ENCODE measurements at regions not wholly inside any gene's neighbourhood (a gene's known extent, or its start where the extent isn't known, plus 50 kb on each side); places are given as distances from the start of the nearest gene placed in this dataset.

DNA sequence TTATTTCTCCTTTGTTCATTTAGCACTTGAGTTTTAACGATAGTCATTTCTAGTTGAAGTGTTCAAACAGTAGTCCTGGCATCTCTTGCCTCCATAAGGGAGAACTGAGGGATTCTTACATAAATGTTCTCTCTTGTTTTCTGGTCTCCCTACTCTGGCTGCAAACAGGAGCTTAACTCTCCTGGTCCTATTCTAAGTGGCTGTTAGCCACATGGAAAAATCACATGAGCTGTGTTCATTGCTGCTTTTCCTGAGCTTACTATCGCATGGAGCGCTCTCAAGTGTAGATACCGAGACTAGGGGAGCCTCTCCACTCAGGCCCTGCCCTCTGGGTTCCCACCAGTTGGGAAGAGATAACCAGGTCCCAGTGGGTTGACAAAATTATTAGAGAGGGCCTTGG lies 403.1 kb upstream of the TPM1 start:
- H3K27me3 Mint-ChIP-seq (ENCODE audit: low read depth) = no peaks in the 10 kb centered on the region
- no peaks in the 10 kb centered on the region for H3K36me3 Mint-ChIP-seq
- TF ChIP-seq SMAD3 (CRISPR knock-in tag; IDR thresholded peaks at IDR 0.05; ENCODE audit: borderline replicate concordance) (no peak), ZBTB21 (CRISPR knock-in tag; IDR thresholded peaks at IDR 0.05; ENCODE audit: borderline replicate concordance) (no peak), CREB1 (CRISPR knock-in tag; IDR thresholded peaks at IDR 0.05) (no peak), NR2C2 (CRISPR knock-in tag; IDR thresholded peaks at IDR 0.05) (no peak), RELA (CRISPR knock-in tag; IDR thresholded peaks at IDR 0.05; ENCODE audit: borderline replicate concordance) (no peak), TP53 (CRISPR knock-in tag; IDR thresholded peaks at IDR 0.05) (no peak), ZNF138 (CRISPR knock-in tag; conservative IDR thresholded peaks at IDR 0.05) (no peak), SOX15 (CRISPR knock-in tag; IDR thresholded peaks at IDR 0.05) (no peak)
- TF ChIP-seq, protein P1, sequence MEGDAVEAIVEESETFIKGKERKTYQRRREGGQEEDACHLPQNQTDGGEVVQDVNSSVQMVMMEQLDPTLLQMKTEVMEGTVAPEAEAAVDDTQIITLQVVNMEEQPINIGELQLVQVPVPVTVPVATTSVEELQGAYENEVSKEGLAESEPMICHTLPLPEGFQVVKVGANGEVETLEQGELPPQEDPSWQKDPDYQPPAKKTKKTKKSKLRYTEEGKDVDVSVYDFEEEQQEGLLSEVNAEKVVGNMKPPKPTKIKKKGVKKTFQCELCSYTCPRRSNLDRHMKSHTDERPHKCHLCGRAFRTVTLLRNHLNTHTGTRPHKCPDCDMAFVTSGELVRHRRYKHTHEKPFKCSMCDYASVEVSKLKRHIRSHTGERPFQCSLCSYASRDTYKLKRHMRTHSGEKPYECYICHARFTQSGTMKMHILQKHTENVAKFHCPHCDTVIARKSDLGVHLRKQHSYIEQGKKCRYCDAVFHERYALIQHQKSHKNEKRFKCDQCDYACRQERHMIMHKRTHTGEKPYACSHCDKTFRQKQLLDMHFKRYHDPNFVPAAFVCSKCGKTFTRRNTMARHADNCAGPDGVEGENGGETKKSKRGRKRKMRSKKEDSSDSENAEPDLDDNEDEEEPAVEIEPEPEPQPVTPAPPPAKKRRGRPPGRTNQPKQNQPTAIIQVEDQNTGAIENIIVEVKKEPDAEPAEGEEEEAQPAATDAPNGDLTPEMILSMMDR (IDR thresholded peaks at IDR 0.05) = no peak
- TF ChIP-seq, protein P2, sequence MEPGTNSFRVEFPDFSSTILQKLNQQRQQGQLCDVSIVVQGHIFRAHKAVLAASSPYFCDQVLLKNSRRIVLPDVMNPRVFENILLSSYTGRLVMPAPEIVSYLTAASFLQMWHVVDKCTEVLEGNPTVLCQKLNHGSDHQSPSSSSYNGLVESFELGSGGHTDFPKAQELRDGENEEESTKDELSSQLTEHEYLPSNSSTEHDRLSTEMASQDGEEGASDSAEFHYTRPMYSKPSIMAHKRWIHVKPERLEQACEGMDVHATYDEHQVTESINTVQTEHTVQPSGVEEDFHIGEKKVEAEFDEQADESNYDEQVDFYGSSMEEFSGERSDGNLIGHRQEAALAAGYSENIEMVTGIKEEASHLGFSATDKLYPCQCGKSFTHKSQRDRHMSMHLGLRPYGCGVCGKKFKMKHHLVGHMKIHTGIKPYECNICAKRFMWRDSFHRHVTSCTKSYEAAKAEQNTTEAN (CRISPR knock-in tag; IDR thresholded peaks at IDR 0.05) = no peak
- POLR2A ChIA-PET = no interaction called here
- H3K4me3 Mint-ChIP-seq = no peak overlapping the region
- H3K9me3 Mint-ChIP-seq = no peaks in the 10 kb centered on the region
- CTCF ChIA-PET = interaction anchor here (0.7 kb wide), 1 partner anchor 113 kb away, joined by 3 read pairs; no protein-coding TSS in a partner anchor
- peak overlapping the region; percentile 48; the same call in 1 of the 2 replicates for H3K27ac Mint-ChIP-seq
- no peak for DNase-seq (ENCODE audit: low spot score)
- H3K4me1 Mint-ChIP-seq = peaks cover 27% of the 10 kb centered on the region
- no peak for ATAC-seq

DNA sequence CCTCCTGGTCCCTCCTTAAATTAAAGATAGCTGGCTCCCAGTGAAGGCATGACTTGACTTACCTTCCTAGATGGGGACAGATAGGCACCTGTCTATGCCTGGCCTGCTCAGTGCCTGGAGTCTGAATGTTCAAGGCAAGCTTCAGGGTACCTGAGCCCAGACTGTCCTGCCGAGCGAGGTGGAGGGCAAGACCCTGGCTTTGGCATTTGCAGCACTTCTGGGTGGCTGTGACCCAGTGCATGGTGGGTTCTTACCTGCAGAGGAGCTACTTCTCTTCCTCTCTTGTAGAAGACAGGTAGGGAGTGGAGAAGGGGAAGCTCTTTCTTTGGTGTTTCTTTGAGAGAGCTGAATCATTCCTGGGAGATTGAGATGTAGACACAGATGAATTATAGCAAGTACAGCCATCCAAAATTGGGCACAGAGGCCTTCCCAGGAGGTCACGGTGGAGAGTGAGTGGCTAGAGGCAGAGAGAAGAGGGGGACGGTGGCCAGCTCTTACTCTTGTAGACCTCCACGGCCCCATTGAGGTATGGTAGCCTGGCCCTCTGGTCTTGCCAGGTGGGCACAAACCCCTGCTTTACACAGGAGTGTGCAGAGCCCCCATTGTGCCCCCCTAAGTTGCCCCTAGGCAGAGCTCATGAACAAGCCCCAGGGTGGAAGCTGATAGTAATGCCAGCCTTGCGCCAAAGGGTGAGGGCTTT lies 402.5 kb upstream of the TPM1 start:
- ChIA-PET CTCF (interaction anchor here (0.7 kb wide), 1 partner anchor 114 kb away, joined by 3 read pairs; no protein-coding TSS in a partner anchor), POLR2A (no interaction called here)
- Mint-ChIP-seq H3K36me3 (no peaks in the 10 kb centered on the region), H3K4me3 (no peak overlapping the region), H3K4me1 (peaks cover 32% of the 10 kb centered on the region), H3K9me3 (no peaks in the 10 kb centered on the region), H3K27me3 (ENCODE audit: low read depth) (no peaks in the 10 kb centered on the region), H3K27ac (no peak overlapping the region)
- DNase-seq (ENCODE audit: low spot score) = no peak
- no peak for ATAC-seq
- TF ChIP-seq, protein P3, sequence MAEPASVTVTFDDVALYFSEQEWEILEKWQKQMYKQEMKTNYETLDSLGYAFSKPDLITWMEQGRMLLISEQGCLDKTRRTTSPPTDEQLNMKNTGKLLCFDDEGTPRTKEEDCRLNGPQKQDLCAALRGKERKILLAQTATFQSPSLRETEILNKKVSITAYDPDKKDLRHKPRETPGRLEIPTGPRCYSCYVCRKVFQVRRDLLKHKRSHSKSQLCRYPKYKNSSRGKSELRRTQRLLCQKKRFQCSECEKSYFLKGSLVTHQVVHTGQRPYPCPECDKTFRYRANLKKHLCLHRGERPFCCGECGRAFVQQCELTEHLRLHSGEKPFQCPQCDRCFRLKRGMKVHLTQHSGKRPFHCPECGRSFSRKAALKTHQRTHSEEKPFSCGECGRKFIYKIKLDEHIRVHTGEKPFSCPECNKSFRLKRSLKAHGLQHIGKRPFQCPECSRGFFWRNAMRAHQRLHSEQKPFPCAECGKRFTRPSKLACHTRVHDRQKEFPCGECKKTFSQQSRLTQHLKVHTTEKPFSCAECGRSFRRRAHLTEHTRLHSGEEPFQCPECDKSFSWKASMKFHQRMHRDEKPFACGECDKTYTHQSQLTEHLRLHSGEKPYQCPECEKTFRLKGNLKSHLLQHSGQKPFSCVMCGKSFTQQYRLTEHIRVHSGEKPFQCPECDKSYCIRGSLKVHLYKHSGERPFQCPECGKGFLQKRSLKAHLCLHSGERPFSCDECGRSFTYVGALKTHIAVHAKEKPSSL (CRISPR knock-in tag; conservative IDR thresholded peaks at IDR 0.05) = no peak
- TF ChIP-seq ZNF121 (CRISPR knock-in tag; IDR thresholded peaks at IDR 0.05) (no peak), OVOL2 (CRISPR knock-in tag; IDR thresholded peaks at IDR 0.05; ENCODE audit: borderline replicate concordance) (no peak), EMX1 (CRISPR knock-in tag; IDR thresholded peaks at IDR 0.05) (no peak), HMGA2 (CRISPR knock-in tag; IDR thresholded peaks at IDR 0.05) (no peak), ZNF671 (CRISPR knock-in tag; IDR thresholded peaks at IDR 0.05) (no peak), MYBL2 (CRISPR knock-in tag; IDR thresholded peaks at IDR 0.05) (no peak), NFATC4 (CRISPR knock-in tag; IDR thresholded peaks at IDR 0.05) (no peak)
- TF ChIP-seq, protein P4, sequence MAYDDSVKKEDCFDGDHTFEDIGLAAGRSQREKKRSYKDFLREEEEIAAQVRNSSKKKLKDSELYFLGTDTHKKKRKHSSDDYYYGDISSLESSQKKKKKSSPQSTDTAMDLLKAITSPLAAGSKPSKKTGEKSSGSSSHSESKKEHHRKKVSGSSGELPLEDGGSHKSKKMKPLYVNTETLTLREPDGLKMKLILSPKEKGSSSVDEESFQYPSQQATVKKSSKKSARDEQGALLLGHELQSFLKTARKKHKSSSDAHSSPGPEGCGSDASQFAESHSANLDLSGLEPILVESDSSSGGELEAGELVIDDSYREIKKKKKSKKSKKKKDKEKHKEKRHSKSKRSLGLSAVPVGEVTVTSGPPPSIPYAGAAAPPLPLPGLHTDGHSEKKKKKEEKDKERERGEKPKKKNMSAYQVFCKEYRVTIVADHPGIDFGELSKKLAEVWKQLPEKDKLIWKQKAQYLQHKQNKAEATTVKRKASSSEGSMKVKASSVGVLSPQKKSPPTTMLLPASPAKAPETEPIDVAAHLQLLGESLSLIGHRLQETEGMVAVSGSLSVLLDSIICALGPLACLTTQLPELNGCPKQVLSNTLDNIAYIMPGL (CRISPR knock-in tag; IDR thresholded peaks at IDR 0.05) = no peak
- TF ChIP-seq, protein P5, sequence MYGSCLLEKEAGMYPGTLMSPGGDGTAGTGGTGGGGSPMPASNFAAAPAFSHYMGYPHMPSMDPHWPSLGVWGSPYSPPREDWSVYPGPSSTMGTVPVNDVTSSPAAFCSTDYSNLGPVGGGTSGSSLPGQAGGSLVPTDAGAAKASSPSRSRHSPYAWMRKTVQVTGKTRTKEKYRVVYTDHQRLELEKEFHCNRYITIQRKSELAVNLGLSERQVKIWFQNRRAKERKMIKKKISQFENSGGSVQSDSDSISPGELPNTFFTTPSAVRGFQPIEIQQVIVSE (CRISPR knock-in tag; IDR thresholded peaks at IDR 0.05; ENCODE audit: borderline replicate concordance) = no peak
- TF ChIP-seq, protein P6, sequence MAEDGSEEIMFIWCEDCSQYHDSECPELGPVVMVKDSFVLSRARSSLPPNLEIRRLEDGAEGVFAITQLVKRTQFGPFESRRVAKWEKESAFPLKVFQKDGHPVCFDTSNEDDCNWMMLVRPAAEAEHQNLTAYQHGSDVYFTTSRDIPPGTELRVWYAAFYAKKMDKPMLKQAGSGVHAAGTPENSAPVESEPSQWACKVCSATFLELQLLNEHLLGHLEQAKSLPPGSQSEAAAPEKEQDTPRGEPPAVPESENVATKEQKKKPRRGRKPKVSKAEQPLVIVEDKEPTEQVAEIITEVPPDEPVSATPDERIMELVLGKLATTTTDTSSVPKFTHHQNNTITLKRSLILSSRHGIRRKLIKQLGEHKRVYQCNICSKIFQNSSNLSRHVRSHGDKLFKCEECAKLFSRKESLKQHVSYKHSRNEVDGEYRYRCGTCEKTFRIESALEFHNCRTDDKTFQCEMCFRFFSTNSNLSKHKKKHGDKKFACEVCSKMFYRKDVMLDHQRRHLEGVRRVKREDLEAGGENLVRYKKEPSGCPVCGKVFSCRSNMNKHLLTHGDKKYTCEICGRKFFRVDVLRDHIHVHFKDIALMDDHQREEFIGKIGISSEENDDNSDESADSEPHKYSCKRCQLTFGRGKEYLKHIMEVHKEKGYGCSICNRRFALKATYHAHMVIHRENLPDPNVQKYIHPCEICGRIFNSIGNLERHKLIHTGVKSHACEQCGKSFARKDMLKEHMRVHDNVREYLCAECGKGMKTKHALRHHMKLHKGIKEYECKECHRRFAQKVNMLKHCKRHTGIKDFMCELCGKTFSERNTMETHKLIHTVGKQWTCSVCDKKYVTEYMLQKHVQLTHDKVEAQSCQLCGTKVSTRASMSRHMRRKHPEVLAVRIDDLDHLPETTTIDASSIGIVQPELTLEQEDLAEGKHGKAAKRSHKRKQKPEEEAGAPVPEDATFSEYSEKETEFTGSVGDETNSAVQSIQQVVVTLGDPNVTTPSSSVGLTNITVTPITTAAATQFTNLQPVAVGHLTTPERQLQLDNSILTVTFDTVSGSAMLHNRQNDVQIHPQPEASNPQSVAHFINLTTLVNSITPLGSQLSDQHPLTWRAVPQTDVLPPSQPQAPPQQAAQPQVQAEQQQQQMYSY (CRISPR knock-in tag; IDR thresholded peaks at IDR 0.05) = no peak
- TF ChIP-seq, protein P7, sequence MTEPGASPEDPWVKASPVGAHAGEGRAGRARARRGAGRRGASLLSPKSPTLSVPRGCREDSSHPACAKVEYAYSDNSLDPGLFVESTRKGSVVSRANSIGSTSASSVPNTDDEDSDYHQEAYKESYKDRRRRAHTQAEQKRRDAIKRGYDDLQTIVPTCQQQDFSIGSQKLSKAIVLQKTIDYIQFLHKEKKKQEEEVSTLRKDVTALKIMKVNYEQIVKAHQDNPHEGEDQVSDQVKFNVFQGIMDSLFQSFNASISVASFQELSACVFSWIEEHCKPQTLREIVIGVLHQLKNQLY (CRISPR knock-in tag; IDR thresholded peaks at IDR 0.05) = no peak
